ENCODE measurements at regions not wholly inside any gene's neighbourhood (a gene's known extent, or its start where the extent isn't known, plus 50 kb on each side); places are given as distances from the start of the nearest gene placed in this dataset.
A peak's percentile ranks its signal among the peaks of the same experiment; 100 is the strongest.

DNA sequence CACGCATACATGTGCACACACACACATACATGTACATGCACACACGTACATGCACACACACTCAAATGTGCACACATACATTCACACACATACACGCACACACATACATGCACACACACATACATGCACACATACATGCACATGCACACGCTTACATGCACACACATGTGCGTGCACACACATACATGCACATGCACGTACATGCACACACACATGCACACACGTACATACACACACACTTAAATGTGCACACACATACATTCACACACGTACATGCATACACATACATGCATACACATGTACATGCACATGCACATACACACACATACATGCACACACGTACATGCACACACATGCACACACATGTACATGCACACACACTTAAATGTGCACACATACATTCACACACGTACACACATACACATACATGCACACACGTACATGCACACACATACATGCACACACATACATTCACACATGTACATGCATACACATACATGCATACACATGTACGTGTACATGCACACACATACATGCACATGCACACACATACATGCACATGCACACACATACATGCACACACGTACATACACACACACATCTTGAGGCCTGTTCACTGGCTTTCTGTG is 283.7 kb upstream of the ID2 start:
- no peak overlapping the region for H3K27ac ChIP-seq (ENCODE audit: insufficient read depth, low read length, poor library complexity, severe bottlenecking)
- DNase-seq, result no peak
- no peaks in the 10 kb centered on the region for H3K27me3 ChIP-seq (replicated peaks; ENCODE audit: control insufficient read depth, insufficient read depth, low read length, poor library complexity, severe bottlenecking)
- H3K4me3 ChIP-seq (ENCODE audit: insufficient read depth, low read depth, low read length, poor library complexity, severe bottlenecking), result no peak overlapping the region
- H3K36me3 ChIP-seq (ENCODE audit: control insufficient read depth, insufficient read depth, low read length), result no peaks in the 10 kb centered on the region
- no peaks in the 10 kb centered on the region for H3K4me1 ChIP-seq (ENCODE audit: control insufficient read depth, insufficient read depth, low read length, poor library complexity, severe bottlenecking)
- H3K9me3 ChIP-seq (ENCODE audit: control insufficient read depth, low read length), result no peaks in the 10 kb centered on the region

DNA sequence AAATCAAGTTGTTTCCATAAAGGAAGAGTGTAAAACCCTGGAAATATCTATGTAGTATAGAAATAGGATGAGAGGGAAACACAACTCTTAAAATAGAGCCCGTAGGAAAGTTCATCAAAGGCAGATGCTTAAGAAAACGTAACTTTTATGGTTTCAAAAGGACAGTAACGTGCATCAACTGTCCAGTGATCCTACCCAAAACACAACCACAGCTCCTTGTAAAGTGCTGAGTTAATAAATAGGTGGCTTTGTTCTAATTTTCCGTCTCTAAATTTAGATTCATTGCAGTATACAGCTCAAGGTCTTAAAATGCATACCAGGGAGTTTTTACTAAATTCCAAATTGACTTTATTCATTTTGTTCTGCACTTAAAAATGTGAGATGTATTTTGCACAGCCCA is 282.1 kb upstream of the ID2 start:
- Histone ChIP-seq H3K4me3 (ENCODE audit: insufficient read depth, low read depth, low read length, poor library complexity, severe bottlenecking) (no peak overlapping the region), H3K9me3 (ENCODE audit: control insufficient read depth, low read length) (no peaks in the 10 kb centered on the region), H3K27ac (ENCODE audit: insufficient read depth, low read length, poor library complexity, severe bottlenecking) (no peak overlapping the region), H3K4me1 (ENCODE audit: control insufficient read depth, insufficient read depth, low read length, poor library complexity, severe bottlenecking) (no peaks in the 10 kb centered on the region), H3K36me3 (ENCODE audit: control insufficient read depth, insufficient read depth, low read length) (no peaks in the 10 kb centered on the region), H3K27me3 (replicated peaks; ENCODE audit: control insufficient read depth, insufficient read depth, low read length, poor library complexity, severe bottlenecking) (no peaks in the 10 kb centered on the region)
- DNase-seq, result no peak

- no peak for DNase-seq
- Histone ChIP-seq H3K4me3 (ENCODE audit: insufficient read depth, low read depth, low read length, poor library complexity, severe bottlenecking) (no peak overlapping the region), H3K4me1 (ENCODE audit: control insufficient read depth, insufficient read depth, low read length, poor library complexity, severe bottlenecking) (no peaks in the 10 kb centered on the region), H3K9me3 (ENCODE audit: control insufficient read depth, low read length) (no peaks in the 10 kb centered on the region), H3K36me3 (ENCODE audit: control insufficient read depth, insufficient read depth, low read length) (no peaks in the 10 kb centered on the region), H3K27me3 (replicated peaks; ENCODE audit: control insufficient read depth, insufficient read depth, low read length, poor library complexity, severe bottlenecking) (no peaks in the 10 kb centered on the region), H3K27ac (ENCODE audit: insufficient read depth, low read length, poor library complexity, severe bottlenecking) (no peak overlapping the region)
These were observed 281.7 kb upstream of the ID2 start for GRCh38 chr2:8400196-8400595.

- Histone ChIP-seq H3K4me1 (ENCODE audit: control insufficient read depth, insufficient read depth, low read length, poor library complexity, severe bottlenecking) (no peaks in the 10 kb centered on the region), H3K27ac (ENCODE audit: insufficient read depth, low read length, poor library complexity, severe bottlenecking) (no peak overlapping the region), H3K27me3 (replicated peaks; ENCODE audit: control insufficient read depth, insufficient read depth, low read length, poor library complexity, severe bottlenecking) (no peaks in the 10 kb centered on the region), H3K4me3 (ENCODE audit: insufficient read depth, low read depth, low read length, poor library complexity, severe bottlenecking) (no peak overlapping the region), H3K9me3 (ENCODE audit: control insufficient read depth, low read length) (no peaks in the 10 kb centered on the region), H3K36me3 (ENCODE audit: control insufficient read depth, insufficient read depth, low read length) (no peaks in the 10 kb centered on the region)
- DNase-seq, result no peak
These were observed 279.6 kb upstream of the ID2 start for GRCh38 chr2:8402222-8402621.

- H3K4me1 ChIP-seq (ENCODE audit: control insufficient read depth, insufficient read depth, low read length, poor library complexity, severe bottlenecking), result no peaks in the 10 kb centered on the region
- DNase-seq, result no peak
- no peak overlapping the region for H3K27ac ChIP-seq (ENCODE audit: insufficient read depth, low read length, poor library complexity, severe bottlenecking)
- no peaks in the 10 kb centered on the region for H3K36me3 ChIP-seq (ENCODE audit: control insufficient read depth, insufficient read depth, low read length)
- no peaks in the 10 kb centered on the region for H3K9me3 ChIP-seq (ENCODE audit: control insufficient read depth, low read length)
- no peak overlapping the region for H3K4me3 ChIP-seq (ENCODE audit: insufficient read depth, low read depth, low read length, poor library complexity, severe bottlenecking)
- H3K27me3 ChIP-seq (replicated peaks; ENCODE audit: control insufficient read depth, insufficient read depth, low read length, poor library complexity, severe bottlenecking), result no peaks in the 10 kb centered on the region
These were observed 278.0 kb upstream of the ID2 start for GRCh38 chr2:8403876-8404275.

GRCh38 chr2:8405334-8405733 is 276.5 kb upstream of the ID2 start:
- Histone ChIP-seq H3K27ac (ENCODE audit: insufficient read depth, low read length, poor library complexity, severe bottlenecking) (no peak overlapping the region), H3K36me3 (ENCODE audit: control insufficient read depth, insufficient read depth, low read length) (no peaks in the 10 kb centered on the region), H3K27me3 (replicated peaks; ENCODE audit: control insufficient read depth, insufficient read depth, low read length, poor library complexity, severe bottlenecking) (no peaks in the 10 kb centered on the region), H3K9me3 (ENCODE audit: control insufficient read depth, low read length) (no peaks in the 10 kb centered on the region), H3K4me3 (ENCODE audit: insufficient read depth, low read depth, low read length, poor library complexity, severe bottlenecking) (no peak overlapping the region), H3K4me1 (ENCODE audit: control insufficient read depth, insufficient read depth, low read length, poor library complexity, severe bottlenecking) (no peaks in the 10 kb centered on the region)
- no peak for DNase-seq

DNA sequence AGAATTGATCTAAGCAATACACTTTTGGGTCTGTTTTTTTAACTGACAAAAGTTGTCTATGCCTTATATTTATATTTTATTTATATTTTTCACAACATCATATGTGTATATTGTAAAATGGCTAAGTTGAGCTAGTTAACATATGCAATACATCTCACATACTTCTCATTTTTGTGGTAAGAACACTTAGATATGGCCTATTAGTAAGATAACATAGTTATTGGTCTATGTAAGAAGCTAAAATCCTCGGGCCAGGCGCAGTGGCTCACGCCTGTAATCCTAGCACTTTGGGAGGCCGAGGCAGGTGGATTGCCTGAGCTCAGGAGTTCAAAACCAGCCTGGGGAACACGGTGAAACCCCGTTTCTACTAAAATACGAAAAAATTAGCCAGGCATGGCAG is 275.6 kb upstream of the ID2 start:
- no peak for DNase-seq
- Histone ChIP-seq H3K4me1 (ENCODE audit: control insufficient read depth, insufficient read depth, low read length, poor library complexity, severe bottlenecking) (no peaks in the 10 kb centered on the region), H3K36me3 (ENCODE audit: control insufficient read depth, insufficient read depth, low read length) (no peaks in the 10 kb centered on the region), H3K9me3 (ENCODE audit: control insufficient read depth, low read length) (no peaks in the 10 kb centered on the region), H3K4me3 (ENCODE audit: insufficient read depth, low read depth, low read length, poor library complexity, severe bottlenecking) (no peak overlapping the region), H3K27ac (ENCODE audit: insufficient read depth, low read length, poor library complexity, severe bottlenecking) (no peak overlapping the region), H3K27me3 (replicated peaks; ENCODE audit: control insufficient read depth, insufficient read depth, low read length, poor library complexity, severe bottlenecking) (no peaks in the 10 kb centered on the region)

DNA sequence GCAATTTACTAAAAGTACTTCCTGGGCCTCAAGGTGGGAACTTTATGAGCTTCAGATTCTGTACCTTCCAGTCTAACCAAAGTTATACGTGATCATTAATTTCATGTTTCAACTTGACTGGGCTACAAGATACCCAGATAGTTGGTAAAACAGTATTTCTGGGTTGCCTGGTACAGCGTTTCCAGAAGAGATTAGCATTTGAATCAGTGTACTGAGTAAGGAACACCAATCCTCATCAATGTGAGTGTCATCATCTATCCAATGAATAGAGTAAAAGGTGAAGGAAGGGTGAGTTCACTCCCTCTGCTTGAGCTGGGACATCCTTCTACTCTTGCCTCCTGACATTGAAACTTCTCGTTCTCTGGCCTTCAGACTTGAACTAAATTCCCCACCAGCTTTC is 274.5 kb upstream of the ID2 start:
- no peak for DNase-seq
- no peak overlapping the region for H3K27ac ChIP-seq (ENCODE audit: insufficient read depth, low read length, poor library complexity, severe bottlenecking)
- H3K36me3 ChIP-seq (ENCODE audit: control insufficient read depth, insufficient read depth, low read length), result no peaks in the 10 kb centered on the region
- no peaks in the 10 kb centered on the region for H3K9me3 ChIP-seq (ENCODE audit: control insufficient read depth, low read length)
- no peaks in the 10 kb centered on the region for H3K4me1 ChIP-seq (ENCODE audit: control insufficient read depth, insufficient read depth, low read length, poor library complexity, severe bottlenecking)
- H3K27me3 ChIP-seq (replicated peaks; ENCODE audit: control insufficient read depth, insufficient read depth, low read length, poor library complexity, severe bottlenecking), result no peaks in the 10 kb centered on the region
- no peak overlapping the region for H3K4me3 ChIP-seq (ENCODE audit: insufficient read depth, low read depth, low read length, poor library complexity, severe bottlenecking)

DNA sequence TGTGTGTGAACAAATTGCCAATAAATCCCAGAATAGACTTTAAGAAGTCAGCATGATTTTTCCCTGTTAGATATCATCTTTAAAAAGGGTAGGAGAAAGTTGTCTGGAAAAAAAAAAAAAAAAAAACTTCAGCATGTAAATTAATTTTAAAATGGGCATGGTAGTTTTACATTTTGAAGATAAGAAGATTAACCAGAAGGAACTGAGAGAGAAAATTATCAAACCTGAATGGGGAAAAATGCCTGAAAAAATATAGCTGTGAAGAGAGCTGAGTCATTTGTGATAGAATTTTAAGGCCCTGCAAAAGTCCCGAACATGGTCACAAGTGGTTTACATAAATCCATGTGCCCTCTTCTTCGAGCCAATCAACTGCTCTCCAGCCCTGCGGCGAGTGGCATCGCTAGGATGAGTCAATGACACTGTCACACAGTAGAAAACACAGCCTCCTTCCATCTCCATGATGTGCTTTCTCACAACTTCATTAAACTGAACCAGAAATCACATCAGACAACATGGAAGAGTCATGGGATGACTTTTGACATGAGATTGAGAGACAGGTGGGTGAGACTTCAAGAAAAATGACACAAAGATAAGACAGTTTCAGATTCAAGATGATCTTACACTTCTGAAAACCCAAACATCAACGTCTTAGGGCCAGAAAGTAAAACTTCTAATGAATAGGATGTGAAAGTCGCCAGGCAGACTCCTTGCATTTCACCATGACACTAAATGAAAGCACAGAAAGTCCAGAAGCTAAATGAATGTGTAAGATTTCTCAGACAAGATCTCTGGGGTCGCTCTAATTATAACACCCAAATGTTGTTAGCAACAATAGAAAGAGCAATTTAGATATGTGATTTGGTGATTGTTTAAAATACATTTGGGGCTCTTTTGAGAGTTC is 273.0 kb upstream of the ID2 start:
- peak; percentile 12 to 34 (median 14) for DNase-seq
- Histone ChIP-seq H3K36me3 (ENCODE audit: control insufficient read depth, insufficient read depth, low read length) (no peaks in the 10 kb centered on the region), H3K9me3 (ENCODE audit: control insufficient read depth, low read length) (no peaks in the 10 kb centered on the region), H3K27ac (ENCODE audit: insufficient read depth, low read length, poor library complexity, severe bottlenecking) (no peak overlapping the region), H3K4me1 (ENCODE audit: control insufficient read depth, insufficient read depth, low read length, poor library complexity, severe bottlenecking) (no peaks in the 10 kb centered on the region), H3K27me3 (replicated peaks; ENCODE audit: control insufficient read depth, insufficient read depth, low read length, poor library complexity, severe bottlenecking) (no peaks in the 10 kb centered on the region), H3K4me3 (ENCODE audit: insufficient read depth, low read depth, low read length, poor library complexity, severe bottlenecking) (peak overlapping the region; percentile 7)

DNA sequence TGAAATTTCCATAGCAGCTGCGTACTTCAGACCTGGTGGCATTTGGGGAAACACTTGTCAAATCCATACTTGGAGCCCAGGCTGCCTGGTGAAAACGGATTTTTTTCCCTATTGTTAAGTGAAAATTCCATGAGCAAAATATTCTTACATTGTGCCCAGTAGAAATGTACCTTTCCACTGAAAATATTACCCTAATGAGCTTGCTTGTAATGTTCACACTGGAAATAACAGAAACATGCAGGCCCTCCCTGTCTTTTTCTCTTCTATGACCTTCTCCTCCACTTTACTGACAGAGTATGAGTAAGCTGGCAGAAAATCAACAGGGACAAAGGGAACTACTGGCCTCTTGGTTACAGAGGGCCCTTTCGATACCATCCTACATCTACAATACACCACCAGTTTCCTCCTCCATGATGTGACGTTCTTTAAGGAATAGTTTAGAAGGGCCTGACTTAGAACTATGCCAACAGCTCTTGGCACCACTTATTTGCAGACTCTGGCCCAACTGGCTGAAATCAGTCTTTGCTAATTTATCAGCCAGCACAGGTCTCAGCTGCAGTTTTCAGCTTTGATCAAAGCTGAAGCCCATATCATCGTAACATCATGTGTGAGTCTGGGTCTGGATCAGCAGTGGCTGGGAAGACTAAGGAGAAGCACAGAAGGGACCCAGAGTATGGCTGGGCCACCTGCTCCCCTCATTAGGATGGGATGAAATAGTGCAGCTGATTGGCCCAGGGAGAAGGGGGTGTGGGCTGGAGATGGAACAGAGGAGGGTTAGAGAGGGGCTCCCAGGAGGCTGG is 272.2 kb upstream of the ID2 start:
- Histone ChIP-seq H3K27me3 (replicated peaks; ENCODE audit: control insufficient read depth, insufficient read depth, low read length, poor library complexity, severe bottlenecking) (no peaks in the 10 kb centered on the region), H3K36me3 (ENCODE audit: control insufficient read depth, insufficient read depth, low read length) (no peaks in the 10 kb centered on the region), H3K4me1 (ENCODE audit: control insufficient read depth, insufficient read depth, low read length, poor library complexity, severe bottlenecking) (no peaks in the 10 kb centered on the region), H3K4me3 (ENCODE audit: insufficient read depth, low read depth, low read length, poor library complexity, severe bottlenecking) (peak overlapping the region; percentile 7), H3K9me3 (ENCODE audit: control insufficient read depth, low read length) (no peaks in the 10 kb centered on the region), H3K27ac (ENCODE audit: insufficient read depth, low read length, poor library complexity, severe bottlenecking) (no peak overlapping the region)
- DNase-seq, result no peak

Data from effector memory CD4-positive, alpha-beta T cell (primary cell).